ENCODE measurements at regions not wholly inside any gene's neighbourhood (a gene's known extent, or its start where the extent isn't known, plus 50 kb on each side); places are given as distances from the start of the nearest gene placed in this dataset.

GRCh38 chr4:53767482-53767881 lies 176.2 kb upstream of the LNX1 start:
- no peak for DNase-seq

GRCh38 chr4:53764761-53765490 lies 173.6 kb upstream of the LNX1 start:
- DNase-seq = no peak

- DNase-seq = no peak
These were observed 172.7 kb upstream of the LNX1 start for GRCh38 chr4:53763813-53764597.

GRCh38 chr4:53755656-53756055 lies 164.4 kb upstream of the LNX1 start:
- DNase-seq = no peak

GRCh38 chr4:53752124-53752523 lies 160.8 kb upstream of the LNX1 start:
- no peak for DNase-seq

- DNase-seq = no peak
These were observed 157.1 kb upstream of the LNX1 start for GRCh38 chr4:53748328-53748772.

- DNase-seq = no peak
These were observed 156.1 kb upstream of the LNX1 start for GRCh38 chr4:53747401-53747800.

GRCh38 chr4:53744446-53745160 lies 153.3 kb upstream of the LNX1 start:
- DNase-seq = no peak

GRCh38 chr4:53734584-53735353 lies 143.5 kb upstream of the LNX1 start:
- no peak for DNase-seq

- DNase-seq = no peak
These were observed 142.9 kb upstream of the LNX1 start for GRCh38 chr4:53734182-53734581.

GRCh38 chr4:53732661-53733060 lies 141.4 kb upstream of the LNX1 start:
- DNase-seq = no peak

GRCh38 chr4:53730031-53730805 lies 138.9 kb upstream of the LNX1 start:
- no peak for DNase-seq

GRCh38 chr4:53722110-53722509 lies 130.8 kb upstream of the LNX1 start:
- DNase-seq = no peak

- DNase-seq = no peak
These were observed 130.0 kb upstream of the LNX1 start for GRCh38 chr4:53721263-53721662.

GRCh38 chr4:53720776-53721175 lies 129.5 kb upstream of the LNX1 start:
- no peak for DNase-seq

- no peak for DNase-seq
These were observed 125.8 kb upstream of the LNX1 start for GRCh38 chr4:53717064-53717549.

- no peak for DNase-seq
These were observed 125.3 kb upstream of the LNX1 start for GRCh38 chr4:53716471-53717063.

GRCh38 chr4:53716011-53716410 lies 124.7 kb upstream of the LNX1 start:
- DNase-seq = no peak

GRCh38 chr4:53714236-53715140 lies 123.2 kb upstream of the LNX1 start:
- DNase-seq = no peak

- DNase-seq = no peak
These were observed 122.5 kb upstream of the LNX1 start for GRCh38 chr4:53713767-53714166.
